Keratinocyte (primary cell): ENCODE measurements at regions not wholly inside any gene's neighbourhood (a gene's known extent, or its start where the extent isn't known, plus 50 kb on each side); places are given as distances from the start of the nearest gene placed in this dataset.

Experiments used
- EZH2 ChIP-seq: IDR thresholded peaks from one replicate; pipeline ENCODE4 v1.6.1; 2012; ENCODE audit warnings: inconsistent platforms, mild to moderate bottlenecking, low read length, moderate library complexity
- TF ChIP-seq, protein P1 (sequence below), 3 experiments: IDR thresholded peaks in 1 of 3; conservative IDR thresholded peaks in 1 of 3; optimal IDR thresholded peaks in 1 of 3; 2 replicates in 2 of 3; 3 replicates in 1 of 3; pipeline versions ENCODE3 to v1.5.1; 2011; ENCODE audit warnings: low read length in 3 of 3, mild to moderate bottlenecking in 3 of 3, moderate library complexity in 2 of 3, control low read depth in 1 of 3, inconsistent platforms in 1 of 3; ENCODE audit not compliant: insufficient read depth in 2 of 3; ENCODE audit errors: extremely low read depth in 1 of 3

DNA sequence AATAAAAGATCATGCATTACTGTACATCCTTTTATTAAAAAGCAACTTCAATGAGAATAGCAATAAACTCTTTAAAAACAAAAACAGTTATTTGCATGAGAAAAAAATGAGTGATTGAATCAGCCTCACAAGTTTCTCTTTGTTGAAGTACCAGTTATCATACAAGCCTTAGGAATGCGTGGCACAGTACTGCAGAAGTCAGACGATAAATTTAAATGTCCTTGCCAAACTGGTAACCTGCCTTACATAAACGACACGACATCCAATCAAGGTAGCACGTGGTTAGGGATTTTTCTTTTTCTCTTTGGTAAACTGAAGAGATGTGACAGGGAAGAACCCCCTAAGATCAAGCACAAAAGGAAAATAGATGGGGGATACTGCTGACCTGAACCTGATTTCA, 251.0 kb downstream of the KLF12 start:
- TF ChIP-seq, protein P1, sequence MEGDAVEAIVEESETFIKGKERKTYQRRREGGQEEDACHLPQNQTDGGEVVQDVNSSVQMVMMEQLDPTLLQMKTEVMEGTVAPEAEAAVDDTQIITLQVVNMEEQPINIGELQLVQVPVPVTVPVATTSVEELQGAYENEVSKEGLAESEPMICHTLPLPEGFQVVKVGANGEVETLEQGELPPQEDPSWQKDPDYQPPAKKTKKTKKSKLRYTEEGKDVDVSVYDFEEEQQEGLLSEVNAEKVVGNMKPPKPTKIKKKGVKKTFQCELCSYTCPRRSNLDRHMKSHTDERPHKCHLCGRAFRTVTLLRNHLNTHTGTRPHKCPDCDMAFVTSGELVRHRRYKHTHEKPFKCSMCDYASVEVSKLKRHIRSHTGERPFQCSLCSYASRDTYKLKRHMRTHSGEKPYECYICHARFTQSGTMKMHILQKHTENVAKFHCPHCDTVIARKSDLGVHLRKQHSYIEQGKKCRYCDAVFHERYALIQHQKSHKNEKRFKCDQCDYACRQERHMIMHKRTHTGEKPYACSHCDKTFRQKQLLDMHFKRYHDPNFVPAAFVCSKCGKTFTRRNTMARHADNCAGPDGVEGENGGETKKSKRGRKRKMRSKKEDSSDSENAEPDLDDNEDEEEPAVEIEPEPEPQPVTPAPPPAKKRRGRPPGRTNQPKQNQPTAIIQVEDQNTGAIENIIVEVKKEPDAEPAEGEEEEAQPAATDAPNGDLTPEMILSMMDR (optimal IDR thresholded peaks at IDR 0.05 in 1 of 3, IDR thresholded peaks at IDR 0.05 in 1 of 3, conservative IDR thresholded peaks at IDR 0.05 in 1 of 3; ENCODE audit: extremely low read depth in 1 of 3, insufficient read depth in 2 of 3, low read length in 3 of 3) = no peak
- no peak for TF ChIP-seq EZH2
